Body of pancreas (tissue), 4 donors: ENCODE measurements at regions not wholly inside any gene's neighbourhood (a gene's known extent, or its start where the extent isn't known, plus 50 kb on each side); places are given as distances from the start of the nearest gene placed in this dataset.

Experiments
- ATAC-seq: fragments of 150-250 bp; one replicate; pipeline ENCODE4 v1.9.1; 2016
- DNase-seq, 4 donors: peaks; one replicate each; pipeline ENCODE4 v3.0.0-alpha.2; 2019
- H3K27ac ChIP-seq, 4 donors: fragments of 200-600 bp; sonication (generic); 1 replicate in 3 of 4; 2 replicates in 1 of 4; pipeline versions ENCODE4 v1.5.1 to v1.6.1; 2016 to 2019; ENCODE audit warnings: mild to moderate bottlenecking in 1 of 4, mixed read lengths in 1 of 4, moderate library complexity in 1 of 4
- H3K27me3 ChIP-seq, 2 donors: fragments of 200-600 bp; sonication (generic); one replicate each; pipeline ENCODE4 v1.6.0; 2016; ENCODE audit warnings: mild to moderate bottlenecking in 1 of 2
- H3K36me3 ChIP-seq, 2 donors: fragments of 200-600 bp; sonication (generic); replicated peaks in 1 of 2; 2 replicates each; pipeline ENCODE4 v1.5.1; 2016; ENCODE audit warnings: low read depth in 2 of 2; ENCODE audit not compliant: insufficient read depth in 1 of 2
- H3K4me1 ChIP-seq: fragments of 200-600 bp; sonication (generic); one replicate; pipeline ENCODE4 v1.6.0; 2016
- H3K4me3 ChIP-seq, 2 donors: fragments of 200-600 bp; sonication (generic); 1 replicate in 1 of 2; 2 replicates in 1 of 2; pipeline ENCODE4 v1.5.1; 2016 to 2019
- H3K9me3 ChIP-seq, 3 donors: fragments of 200-600 bp; sonication (generic); 1 replicate in 2 of 3; 2 replicates in 1 of 3; pipeline ENCODE4 v1.5.1; 2016
- POLR2A ChIP-seq, 3 donors: fragments of 450-650 bp; IDR thresholded peaks; one replicate each; pipeline ENCODE4 v1.6.1; 2016; ENCODE audit warnings: antibody characterized with exemption in 3 of 3, mild to moderate bottlenecking in 2 of 3
- WGBS, 2 donors: methylation state at CpG; one replicate each; pipeline ENCODE4 v1.1.5; 2017; 5-methylcytosine and 5-hydroxymethylcytosine counted together
- intact Hi-C: fragments of 100-400 bp; cut with DNase I; formaldehyde crosslinking; loops from one replicate; pipeline ENCODE4 v1.15.1; 2023
- TF ChIP-seq, protein P1 (sequence below), 7 experiments: fragments of 450-650 bp in 4 of 7; fragments of 200-600 bp in 3 of 7; sonication (generic) in 3 of 7; IDR thresholded peaks; one replicate each; pipeline ENCODE4 v1.5.1; 2016 to 2019; ENCODE audit warnings: antibody characterized with exemption in 7 of 7

DNA sequence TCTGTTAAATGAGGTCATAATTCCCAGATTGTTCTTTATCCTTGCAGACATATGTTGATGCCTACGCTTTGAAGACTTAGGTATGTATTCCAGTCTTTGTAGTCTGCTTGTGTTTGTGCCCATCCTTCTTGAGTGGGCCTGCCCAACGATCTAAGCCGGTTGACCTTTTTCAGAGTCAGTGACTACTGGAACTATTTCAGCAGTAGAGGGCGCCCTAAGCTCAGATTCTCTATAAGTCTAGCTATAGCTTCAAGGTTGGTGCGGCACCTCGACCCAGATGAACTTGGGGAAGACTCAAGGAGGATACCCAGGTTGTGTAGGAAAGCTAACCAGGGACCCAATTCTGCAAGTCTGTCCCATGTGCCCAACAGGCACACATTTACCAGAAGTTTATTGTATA, 228.8 kb upstream of the PPP2R3A start:
- 47% methylated on average over 6 of the region's 6 CpGs for WGBS, 2 donors

DNA sequence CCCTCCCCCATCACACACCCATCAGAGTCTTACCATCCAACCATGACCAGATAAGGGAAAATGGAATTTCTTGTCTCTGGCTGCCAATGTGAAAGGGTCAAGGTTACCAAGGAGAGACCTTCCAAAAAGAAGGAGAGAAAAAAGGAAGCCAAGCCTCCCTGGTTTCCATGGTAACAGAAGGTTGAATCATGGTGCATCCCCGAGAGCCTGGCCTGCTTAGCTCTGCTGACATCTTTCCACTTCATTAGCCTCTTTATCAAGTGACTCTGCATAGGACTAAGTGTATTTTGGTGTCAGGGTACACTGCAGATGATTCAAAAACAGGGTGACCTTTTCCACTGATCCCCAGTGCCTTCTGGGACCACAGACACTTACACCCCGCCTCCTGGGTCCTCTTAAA, 225.7 kb upstream of the PPP2R3A start:
- H3K27me3 ChIP-seq: no peaks in the 10 kb centered on the region
- DNase-seq (no peak), ATAC-seq (no peak)
- no peaks in the 10 kb centered on the region for H3K4me1 ChIP-seq
- no peak for TF ChIP-seq POLR2A (IDR thresholded peaks at IDR 0.05)
- TF ChIP-seq, protein P1, sequence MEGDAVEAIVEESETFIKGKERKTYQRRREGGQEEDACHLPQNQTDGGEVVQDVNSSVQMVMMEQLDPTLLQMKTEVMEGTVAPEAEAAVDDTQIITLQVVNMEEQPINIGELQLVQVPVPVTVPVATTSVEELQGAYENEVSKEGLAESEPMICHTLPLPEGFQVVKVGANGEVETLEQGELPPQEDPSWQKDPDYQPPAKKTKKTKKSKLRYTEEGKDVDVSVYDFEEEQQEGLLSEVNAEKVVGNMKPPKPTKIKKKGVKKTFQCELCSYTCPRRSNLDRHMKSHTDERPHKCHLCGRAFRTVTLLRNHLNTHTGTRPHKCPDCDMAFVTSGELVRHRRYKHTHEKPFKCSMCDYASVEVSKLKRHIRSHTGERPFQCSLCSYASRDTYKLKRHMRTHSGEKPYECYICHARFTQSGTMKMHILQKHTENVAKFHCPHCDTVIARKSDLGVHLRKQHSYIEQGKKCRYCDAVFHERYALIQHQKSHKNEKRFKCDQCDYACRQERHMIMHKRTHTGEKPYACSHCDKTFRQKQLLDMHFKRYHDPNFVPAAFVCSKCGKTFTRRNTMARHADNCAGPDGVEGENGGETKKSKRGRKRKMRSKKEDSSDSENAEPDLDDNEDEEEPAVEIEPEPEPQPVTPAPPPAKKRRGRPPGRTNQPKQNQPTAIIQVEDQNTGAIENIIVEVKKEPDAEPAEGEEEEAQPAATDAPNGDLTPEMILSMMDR (IDR thresholded peaks at IDR 0.05): no peak
- WGBS, 2 donors: 33 to 41% methylated on average over 2 of the region's 2 CpGs
- H3K4me3 ChIP-seq: no peak overlapping the region
- H3K9me3 ChIP-seq: no peaks in the 10 kb centered on the region
- intact Hi-C loops: no loop called here
- no peaks in the 10 kb centered on the region for H3K36me3 ChIP-seq
- no peak overlapping the region for H3K27ac ChIP-seq

More for the DNA sequence above, 228.8 kb upstream of the PPP2R3A start:
- intact Hi-C loops: no loop called here
- Histone ChIP-seq H3K4me3 (no peak overlapping the region), H3K36me3 (no peaks in the 10 kb centered on the region), H3K27ac (no peak overlapping the region), H3K27me3 (no peaks in the 10 kb centered on the region), H3K4me1 (no peaks in the 10 kb centered on the region), H3K9me3 (no peaks in the 10 kb centered on the region)
- TF ChIP-seq, protein P1 (IDR thresholded peaks at IDR 0.05): no peak
- TF ChIP-seq POLR2A (IDR thresholded peaks at IDR 0.05): no peak
- DNase-seq: no peak
- no peak for ATAC-seq

DNA sequence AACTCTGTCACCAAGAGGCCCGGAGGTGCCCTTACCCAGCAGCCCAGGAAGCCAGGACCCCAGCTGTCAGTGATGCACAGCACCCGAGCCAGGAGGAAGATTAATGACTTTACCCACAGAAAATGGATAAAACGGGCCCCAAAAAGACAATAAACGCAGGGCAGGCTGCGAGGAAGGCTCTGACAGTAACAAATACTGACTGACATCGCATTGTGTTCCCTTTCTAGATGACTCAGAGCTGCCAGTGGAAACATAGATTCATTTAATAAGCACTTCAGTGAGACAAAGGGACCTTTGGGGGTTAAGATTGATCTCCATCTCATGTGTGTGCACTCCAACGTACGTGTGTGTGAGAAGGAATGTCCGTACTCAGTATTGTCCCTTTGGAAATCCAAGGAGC, 225.3 kb upstream of the PPP2R3A start:
- Histone ChIP-seq H3K27ac (no peak overlapping the region), H3K4me3 (no peak overlapping the region), H3K4me1 (no peaks in the 10 kb centered on the region), H3K9me3 (no peaks in the 10 kb centered on the region), H3K27me3 (no peaks in the 10 kb centered on the region), H3K36me3 (no peaks in the 10 kb centered on the region)
- no peak for ATAC-seq
- no peak for DNase-seq
- intact Hi-C loops: no loop called here
- no peak for TF ChIP-seq POLR2A (IDR thresholded peaks at IDR 0.05)
- TF ChIP-seq, protein P1 (IDR thresholded peaks at IDR 0.05): no peak
- 33 to 57% methylated on average over 9 of the region's 9 CpGs for WGBS, 2 donors

DNA sequence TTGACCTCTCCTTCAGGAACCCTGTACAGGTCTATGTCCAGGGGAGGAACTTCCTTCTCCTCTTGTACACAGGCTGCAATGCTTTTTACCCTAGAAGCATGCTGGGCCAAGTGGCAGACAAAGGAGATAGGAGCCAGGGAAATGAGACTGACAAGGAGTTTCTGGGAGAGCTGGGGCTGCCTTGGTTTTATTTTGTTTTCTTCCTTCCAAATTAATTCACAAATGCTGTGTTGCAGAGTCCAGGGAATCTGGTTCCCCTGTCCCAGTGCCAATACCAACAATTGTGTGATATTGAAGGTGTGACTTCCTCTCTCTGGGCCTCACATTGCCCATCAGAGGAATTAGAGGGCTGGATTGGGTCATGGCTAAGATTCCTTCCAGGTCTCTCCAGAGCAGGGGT, 224.8 kb upstream of the PPP2R3A start:
- Histone ChIP-seq H3K4me1 (no peaks in the 10 kb centered on the region), H3K27me3 (no peaks in the 10 kb centered on the region), H3K27ac (no peak overlapping the region), H3K36me3 (no peaks in the 10 kb centered on the region), H3K9me3 (no peaks in the 10 kb centered on the region), H3K4me3 (no peak overlapping the region)
- no peak for ATAC-seq
- no peak for DNase-seq
- intact Hi-C loops: no loop called here
- TF ChIP-seq, protein P1 (IDR thresholded peaks at IDR 0.05): no peak
- TF ChIP-seq POLR2A (IDR thresholded peaks at IDR 0.05): no peak

DNA sequence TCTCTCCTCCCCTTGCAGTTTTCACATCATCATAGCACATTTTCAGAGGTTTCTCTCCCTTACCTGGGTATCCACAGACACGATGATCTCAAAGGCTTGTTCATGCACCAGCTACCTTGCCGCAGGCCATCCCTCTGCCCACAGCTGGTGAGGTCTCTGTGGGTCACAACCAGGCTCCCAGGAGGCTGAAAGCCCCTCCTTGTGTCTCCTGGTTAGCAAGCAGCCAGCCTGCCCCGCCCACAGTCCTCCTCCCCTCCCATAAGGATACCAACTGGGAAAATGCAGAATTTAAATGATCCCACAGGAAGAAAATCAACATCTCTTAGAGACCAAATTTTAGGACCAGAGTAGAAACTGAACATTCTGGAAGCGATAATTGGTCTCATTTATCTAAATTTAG, 213.5 kb upstream of the PPP2R3A start:
- 55 to 68% methylated on average over 4 of the region's 4 CpGs for WGBS, 2 donors
- intact Hi-C loops: no loop called here
- no peak overlapping the region for H3K27ac ChIP-seq

More for the DNA sequence above, 213.5 kb upstream of the PPP2R3A start:
- Histone ChIP-seq H3K4me3 (no peak overlapping the region), H3K9me3 (no peaks in the 10 kb centered on the region), H3K4me1 (no peaks in the 10 kb centered on the region), H3K27me3 (no peaks in the 10 kb centered on the region), H3K36me3 (no peaks in the 10 kb centered on the region)
- DNase-seq: no peak
- no peak for ATAC-seq
- TF ChIP-seq, protein P1 (IDR thresholded peaks at IDR 0.05): no peak
- no peak for TF ChIP-seq POLR2A (IDR thresholded peaks at IDR 0.05)
